Fibroblast of upper back skin (primary cell): ENCODE measurements at regions not wholly inside any gene's neighbourhood (a gene's known extent, or its start where the extent isn't known, plus 50 kb on each side); places are given as distances from the start of the nearest gene placed in this dataset.

Experiments
- DNase-seq: peaks from one replicate; pipeline ENCODE4 v3.0.0-alpha.2; 2013

DNA sequence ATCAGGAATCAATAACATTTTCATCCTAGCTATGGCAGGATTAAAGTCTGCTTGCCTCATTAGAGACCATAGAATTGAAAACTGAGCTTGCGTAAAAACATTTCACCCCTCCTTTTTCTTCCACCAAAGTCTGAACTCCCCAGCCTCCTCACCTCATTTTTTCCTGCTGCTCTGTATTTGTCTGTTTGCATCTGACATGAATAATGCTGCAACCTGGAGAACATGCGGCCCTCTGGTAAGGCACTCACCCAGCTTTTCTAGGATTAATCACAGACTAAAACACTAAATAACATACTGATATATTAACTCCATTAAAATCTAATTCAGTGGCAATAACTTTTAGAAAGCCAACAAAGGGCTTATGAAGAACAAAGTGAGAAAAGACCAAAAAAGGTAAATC, 677.7 kb upstream of the NRSN1 start:
- DNase-seq: no peak

DNA sequence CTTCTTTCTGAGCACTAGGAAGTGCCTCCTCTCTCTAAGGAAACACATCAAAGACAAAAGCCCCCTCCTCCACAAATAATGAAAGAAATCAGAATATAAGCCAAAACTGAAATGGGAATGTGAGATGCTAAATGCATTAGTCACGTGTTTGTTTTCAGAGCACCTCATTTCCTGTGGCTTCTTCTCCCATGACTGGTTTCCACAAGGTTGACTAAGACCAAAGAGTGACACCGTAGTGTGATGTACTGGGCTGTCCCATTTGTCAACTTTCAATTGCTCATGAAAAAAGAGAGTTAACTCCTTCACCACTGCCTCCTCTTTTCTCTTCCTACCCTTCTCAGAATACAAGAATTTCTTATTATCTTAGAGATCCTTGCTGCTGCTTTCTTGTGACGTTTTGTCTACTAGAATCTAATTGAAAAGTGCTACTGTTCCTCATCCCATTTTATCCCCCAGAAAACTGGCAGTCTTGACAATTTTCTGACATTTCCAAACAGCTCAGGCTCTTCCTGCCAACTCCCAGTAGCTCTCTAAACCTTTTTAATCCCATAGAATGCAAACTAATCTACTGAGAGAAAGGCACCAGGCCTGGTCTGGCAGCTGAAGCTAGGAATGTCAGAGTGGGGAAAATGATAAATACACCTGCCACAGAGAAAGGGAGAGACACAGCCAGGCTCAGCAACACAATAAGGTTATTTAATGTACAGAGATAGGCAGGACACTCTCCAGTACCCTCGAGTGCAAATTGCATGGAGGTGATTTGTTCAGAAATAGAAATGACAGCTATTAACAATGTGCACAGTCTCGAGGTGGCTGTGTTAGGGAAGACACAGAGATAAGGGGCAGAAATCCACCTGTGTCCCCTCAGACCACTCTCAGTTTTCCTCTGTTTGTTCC, 671.7 kb upstream of the NRSN1 start:
- DNase-seq: peak; percentile 55

- DNase-seq: no peak
Measured at GRCh38 chr6:23455754-23456153, 670.3 kb upstream of the NRSN1 start.

GRCh38 chr6:23456396-23456795, 669.6 kb upstream of the NRSN1 start:
- DNase-seq: peak; percentile 4

GRCh38 chr6:23457321-23457720, 668.7 kb upstream of the NRSN1 start:
- no peak for DNase-seq

- DNase-seq: no peak
Measured at GRCh38 chr6:23465912-23466311, 660.1 kb upstream of the NRSN1 start.

DNA sequence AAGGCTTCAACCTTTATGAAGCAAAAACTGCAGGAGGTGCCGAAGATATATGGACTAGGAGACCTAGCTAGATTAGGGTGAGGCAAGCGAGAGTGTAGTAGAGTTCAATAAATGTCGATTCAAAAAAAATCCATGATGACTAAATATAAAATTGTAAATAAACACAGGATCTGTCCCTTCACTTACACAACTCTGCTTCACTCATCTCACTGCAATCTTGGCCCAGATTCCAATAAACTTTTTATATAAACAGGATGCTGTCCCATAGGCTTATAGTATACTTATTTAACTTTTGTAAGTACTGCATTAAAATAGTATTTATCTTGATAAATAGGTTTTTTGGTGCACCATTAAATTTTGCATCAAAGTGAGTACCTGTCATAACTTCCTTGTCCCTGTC, 648.4 kb upstream of the NRSN1 start:
- no peak for DNase-seq

- no peak for DNase-seq
Measured at GRCh38 chr6:23478312-23478711, 647.7 kb upstream of the NRSN1 start.

DNA sequence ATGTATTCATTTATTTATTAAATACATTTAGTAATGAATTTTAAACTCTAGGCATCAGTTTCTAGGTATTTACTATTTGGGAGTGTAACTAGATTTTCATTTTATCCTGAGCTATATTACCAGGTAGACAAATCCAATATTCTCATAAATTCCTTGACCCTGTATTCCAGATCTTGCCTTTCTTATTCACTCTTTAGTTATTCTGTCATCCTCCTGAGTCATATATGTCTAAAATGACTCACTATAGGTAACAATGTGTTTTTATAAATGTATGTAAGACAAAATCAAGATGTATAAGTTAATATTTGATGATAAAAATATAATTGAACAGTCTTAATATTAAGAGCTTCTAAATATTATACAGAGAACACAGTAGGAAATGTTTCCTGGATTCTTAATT, 642.1 kb upstream of the NRSN1 start:
- no peak for DNase-seq

- DNase-seq: no peak
Measured at GRCh38 chr6:23494367-23494766, 631.6 kb upstream of the NRSN1 start.

- peak; percentile 80 for DNase-seq
Measured at GRCh38 chr6:23498013-23498412, 628.0 kb upstream of the NRSN1 start.

DNA sequence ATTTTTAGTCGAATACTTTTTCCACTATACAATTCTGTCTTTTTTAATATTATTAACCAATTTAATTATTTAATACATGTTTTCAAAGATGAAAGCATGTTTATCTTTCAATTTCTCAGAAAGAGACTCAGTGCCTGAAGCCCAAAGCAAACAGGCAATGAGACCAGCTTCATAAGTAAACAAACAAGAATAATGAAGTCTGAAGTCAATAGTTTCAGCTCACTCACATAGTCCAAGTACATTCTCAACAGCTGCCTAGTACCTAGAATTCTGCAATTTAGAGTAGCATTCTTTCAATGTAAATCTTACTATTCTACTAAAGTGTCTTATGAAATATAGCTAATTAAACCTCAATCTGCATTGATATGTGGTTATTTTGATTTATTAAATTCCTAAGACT, 626.5 kb upstream of the NRSN1 start:
- no peak for DNase-seq

DNA sequence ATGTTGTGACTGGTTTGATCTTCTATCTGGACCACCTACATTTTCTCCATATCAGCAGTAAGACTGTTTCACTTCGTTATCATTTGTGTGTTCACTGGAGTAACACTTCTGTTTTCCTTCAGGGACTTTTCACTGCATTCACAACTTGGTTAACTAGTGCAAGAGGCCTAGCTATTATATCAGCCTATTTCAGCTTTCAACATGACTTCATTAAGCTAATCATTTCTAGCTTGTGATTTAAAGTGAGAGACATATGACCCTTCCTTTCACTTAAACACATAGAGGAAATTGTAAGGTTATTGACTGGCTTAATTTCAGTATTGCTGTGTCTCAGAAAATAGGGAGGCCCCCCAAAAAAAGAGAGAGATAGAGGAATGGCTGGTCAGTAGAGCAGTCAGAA, 622.8 kb upstream of the NRSN1 start:
- no peak for DNase-seq

- peak; percentile 85 for DNase-seq
Measured at GRCh38 chr6:23505026-23505425, 621.0 kb upstream of the NRSN1 start.

- no peak for DNase-seq
Measured at GRCh38 chr6:23510778-23511510, 615.1 kb upstream of the NRSN1 start.

GRCh38 chr6:23511817-23512216, 614.2 kb upstream of the NRSN1 start:
- no peak for DNase-seq

GRCh38 chr6:23518294-23518693, 607.7 kb upstream of the NRSN1 start:
- DNase-seq: no peak

DNA sequence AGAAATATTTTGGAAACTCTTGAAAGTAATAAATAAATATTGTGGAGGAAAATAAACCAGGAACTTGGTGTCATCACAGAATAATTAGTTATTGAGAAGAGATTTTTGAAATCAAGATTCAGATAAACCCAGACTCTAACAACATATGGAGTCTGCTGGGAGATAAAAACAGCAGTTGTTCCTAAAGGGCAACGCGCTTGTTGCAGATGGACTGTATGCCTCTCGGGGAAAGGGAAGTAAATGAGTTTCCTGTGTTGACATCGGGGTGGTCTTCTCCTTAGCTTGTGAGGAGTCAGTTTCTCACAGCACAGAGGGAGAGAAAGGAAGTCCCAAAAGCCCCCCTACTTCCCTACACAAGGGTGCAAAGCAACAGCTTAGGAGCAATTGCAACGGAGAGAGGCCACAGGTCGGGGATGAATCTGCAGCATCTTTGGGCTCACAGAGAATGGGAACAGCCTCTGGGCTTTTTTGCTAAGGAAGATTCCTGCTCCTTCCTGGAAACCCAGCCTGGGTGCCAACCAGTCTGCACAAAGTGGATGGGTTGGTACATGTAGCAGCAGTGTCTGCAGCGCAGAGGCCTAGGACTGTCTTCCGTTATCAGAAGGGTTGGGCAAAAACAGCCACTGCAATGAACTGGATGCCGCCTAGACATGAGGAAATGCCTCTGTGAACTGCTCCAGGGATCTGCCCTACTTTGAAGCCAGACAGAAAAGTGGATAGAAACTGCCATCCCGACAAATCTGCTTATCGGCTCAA, 603.0 kb upstream of the NRSN1 start:
- DNase-seq: no peak

GRCh38 chr6:23523771-23524170, 602.2 kb upstream of the NRSN1 start:
- DNase-seq: no peak

DNA sequence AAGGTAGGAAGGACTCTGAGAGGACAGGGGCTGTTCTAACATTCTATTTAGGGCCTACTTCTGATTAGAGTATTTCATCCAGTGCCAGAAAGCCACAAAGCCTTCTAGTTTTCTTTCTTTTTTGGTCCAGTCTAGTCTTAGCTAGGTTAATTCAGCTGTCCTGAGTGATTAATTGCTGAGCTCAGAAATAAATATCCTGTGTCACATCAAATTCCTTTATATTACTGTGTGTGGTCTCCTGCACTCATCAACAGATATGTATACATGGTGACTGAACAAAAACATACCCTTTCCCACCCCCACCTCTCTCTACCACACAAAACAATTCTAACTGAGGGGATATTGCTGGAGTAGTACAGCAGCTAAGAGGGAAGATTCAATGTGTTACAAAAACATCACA, 601.5 kb upstream of the NRSN1 start:
- peak; percentile 34 for DNase-seq

DNA sequence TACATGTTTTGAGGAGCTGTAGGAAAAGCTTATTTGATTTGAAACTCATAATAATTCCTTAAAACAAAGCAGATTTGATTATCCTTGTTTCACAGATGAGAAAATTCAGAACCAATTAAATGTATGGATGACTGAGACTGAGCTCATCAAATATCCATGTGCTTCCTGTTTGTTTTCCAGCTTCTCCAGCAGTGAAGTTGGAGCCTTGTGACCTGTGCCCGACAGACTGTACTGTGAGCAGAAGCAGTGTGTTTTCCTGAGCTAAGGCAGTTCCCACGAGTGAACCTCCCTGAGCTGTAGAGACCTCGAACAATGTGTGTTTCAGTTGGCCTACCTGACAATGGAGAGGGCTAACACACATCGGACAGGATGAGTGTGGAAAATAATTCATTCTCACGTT, 599.5 kb upstream of the NRSN1 start:
- DNase-seq: no peak

GRCh38 chr6:23529902-23530301, 596.1 kb upstream of the NRSN1 start:
- DNase-seq: no peak

GRCh38 chr6:23531666-23532065, 594.3 kb upstream of the NRSN1 start:
- peak; percentile 13 for DNase-seq

DNA sequence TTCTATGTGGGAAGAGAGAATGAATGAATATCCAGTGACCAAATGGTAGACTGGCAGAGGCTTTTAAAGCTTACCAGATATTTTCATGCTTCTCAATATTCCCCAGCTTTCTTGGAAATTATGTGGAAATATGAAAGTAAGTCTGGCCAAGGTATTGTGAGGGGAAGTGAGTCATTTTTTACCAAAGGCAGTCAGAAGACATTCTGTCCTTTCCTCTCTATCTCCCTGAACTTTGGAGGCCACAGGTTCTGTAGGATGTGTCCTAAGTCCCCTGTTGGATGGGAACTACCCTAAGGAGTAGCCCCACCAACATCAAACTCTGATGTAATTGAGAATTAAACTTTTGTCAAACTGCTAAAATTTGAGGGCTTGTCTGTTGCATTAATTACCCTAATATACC, 593.8 kb upstream of the NRSN1 start:
- DNase-seq: peak; percentile 38
